ENCODE measurements at regions not wholly inside any gene's neighbourhood (a gene's known extent, or its start where the extent isn't known, plus 50 kb on each side); places are given as distances from the start of the nearest gene placed in this dataset.
"Not testable (repeated sequence)": the region's sequence is repeated elsewhere in the genome, so short reads cannot be mapped to it uniquely, and the experiment has no call there.

GRCh38 chr21:9039520-9040365, 1481.6 kb upstream of the TPTE start:
- FAIRE-seq; H3K14ac ChIP-seq (ENCODE audit: insufficient read length); H2AK5ac ChIP-seq (ENCODE audit: low read depth, low read length); H3K9ac ChIP-seq (replicated peaks in 1 of 4; ENCODE audit: extremely low read depth in 1 of 4, low read depth in 3 of 4, low read length in 3 of 4); H4K91ac ChIP-seq (replicated peaks; ENCODE audit: insufficient read length, low read length); H2BK5ac ChIP-seq (ENCODE audit: low read depth, low read length); H3K23me2 ChIP-seq (ENCODE audit: low read depth, low read length); H4K5ac ChIP-seq (ENCODE audit: insufficient read length, low read depth, low read length); H3K23ac ChIP-seq (ENCODE audit: insufficient read length); H3K36me3 ChIP-seq (ENCODE audit: control insufficient read depth in 2 of 4, insufficient read depth in 4 of 4, low read length in 3 of 4); H2AFZ ChIP-seq (ENCODE audit: low read length); H2BK12ac ChIP-seq (ENCODE audit: low read depth, low read length); POLR2A ChIA-PET (ENCODE audit: partially characterized antibody); H2BK120ac ChIP-seq (replicated peaks; ENCODE audit: low read depth, low read length); H2BK20ac ChIP-seq (ENCODE audit: low read length); H3K4ac ChIP-seq (replicated peaks; ENCODE audit: insufficient read length, low read depth, low read length); H3K18ac ChIP-seq (ENCODE audit: extremely low read depth, low read length); H4K20me1 ChIP-seq (replicated peaks in 1 of 2; ENCODE audit: control insufficient read depth in 1 of 2, insufficient read depth in 2 of 2, low read length in 2 of 2); H3K56ac ChIP-seq (replicated peaks; ENCODE audit: insufficient read length, low read depth, low read length); H3K27ac ChIP-seq (ENCODE audit: low read depth, low read length); H3K4me3 ChIP-seq (ENCODE audit: extremely low read depth in 1 of 4, insufficient read depth in 2 of 4, low read depth in 3 of 4, low read length in 4 of 4); CTCF ChIA-PET (ENCODE audit: partially characterized antibody); H3K79me2 ChIP-seq (ENCODE audit: control insufficient read depth in 1 of 2, insufficient read depth in 2 of 2, low read length in 2 of 2); H3K4me1 ChIP-seq (replicated peaks in 1 of 4; ENCODE audit: control insufficient read depth in 3 of 4, insufficient read depth in 4 of 4, low read length in 3 of 4); H3K4me2 ChIP-seq (ENCODE audit: insufficient read depth in 1 of 2, low read depth in 2 of 2, low read length in 2 of 2); H4K8ac ChIP-seq (ENCODE audit: extremely low read depth, insufficient read depth, low read length); H3K27me3 ChIP-seq (replicated peaks in 1 of 4; ENCODE audit: control insufficient read depth in 3 of 4, extremely low read depth in 1 of 4, insufficient read depth in 3 of 4, low read length in 3 of 4); H3K79me1 ChIP-seq (ENCODE audit: low read depth, low read length); DNase-seq (ENCODE audit: low read depth in 1 of 2, low spot score in 2 of 2); H2BK15ac ChIP-seq (ENCODE audit: low read length): not testable (repeated sequence)
- H3K9me3 ChIP-seq (ENCODE audit: insufficient read depth in 2 of 2, low read depth in 1 of 2, low read length in 1 of 2): peaks cover 6 to 61% of the 10 kb centered on the region in 2 experiments; a peak in 3 of 4 replicates
- 83% methylated on average over 42 of the region's 45 CpGs; no CpG with 5 or more reads in 1 of the 2 experiments for WGBS, 2 experiments (ENCODE audit: extremely low coverage in 1 of 2, insufficient coverage in 1 of 2, insufficient read length in 1 of 2, insufficient replicate concordance in 2 of 2, low coverage in 1 of 2, low lambda C conversion rate in 2 of 2, missing lambda C conversion rate in 1 of 2)

DNA sequence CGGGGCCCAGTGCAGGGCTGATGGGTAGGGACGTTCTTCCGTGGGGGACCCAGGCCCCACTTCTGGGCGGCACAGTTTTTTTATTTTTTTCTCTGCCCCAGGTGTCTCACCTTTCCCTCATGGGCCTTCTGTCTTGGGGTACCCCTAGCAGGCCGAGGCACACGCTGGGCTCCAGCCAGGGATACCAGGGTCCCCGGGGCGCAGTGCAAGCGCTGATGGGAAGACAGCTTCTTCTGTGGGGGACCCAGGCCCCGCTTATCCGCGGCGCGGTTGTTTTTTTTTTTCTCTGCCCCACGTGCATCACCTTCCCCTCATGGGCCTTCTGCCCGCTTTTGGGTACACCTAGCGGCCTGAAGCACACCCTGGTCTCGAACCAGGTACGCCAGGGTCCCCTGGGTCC, 1481.0 kb upstream of the TPTE start:
- H3K4me2 ChIP-seq (ENCODE audit: insufficient read depth in 1 of 2, low read depth in 2 of 2, low read length in 2 of 2); H3K4me3 ChIP-seq (ENCODE audit: extremely low read depth in 1 of 4, insufficient read depth in 2 of 4, low read depth in 3 of 4, low read length in 4 of 4); H2BK20ac ChIP-seq (ENCODE audit: low read length); H3K79me2 ChIP-seq (ENCODE audit: control insufficient read depth in 1 of 2, insufficient read depth in 2 of 2, low read length in 2 of 2); H2BK12ac ChIP-seq (ENCODE audit: low read depth, low read length); H3K23ac ChIP-seq (ENCODE audit: insufficient read length); H2BK15ac ChIP-seq (ENCODE audit: low read length); H3K79me1 ChIP-seq (ENCODE audit: low read depth, low read length); POLR2A ChIA-PET (ENCODE audit: partially characterized antibody); H2AFZ ChIP-seq (ENCODE audit: low read length); H4K20me1 ChIP-seq (replicated peaks in 1 of 2; ENCODE audit: control insufficient read depth in 1 of 2, insufficient read depth in 2 of 2, low read length in 2 of 2); H3K4ac ChIP-seq (replicated peaks; ENCODE audit: insufficient read length, low read depth, low read length); FAIRE-seq; H3K23me2 ChIP-seq (ENCODE audit: low read depth, low read length); H2BK120ac ChIP-seq (replicated peaks; ENCODE audit: low read depth, low read length); H3K9ac ChIP-seq (replicated peaks in 1 of 4; ENCODE audit: extremely low read depth in 1 of 4, low read depth in 3 of 4, low read length in 3 of 4); H3K56ac ChIP-seq (replicated peaks; ENCODE audit: insufficient read length, low read depth, low read length); H3K14ac ChIP-seq (ENCODE audit: insufficient read length); H3K36me3 ChIP-seq (ENCODE audit: control insufficient read depth in 2 of 4, insufficient read depth in 4 of 4, low read length in 3 of 4); H2BK5ac ChIP-seq (ENCODE audit: low read depth, low read length); H4K5ac ChIP-seq (ENCODE audit: insufficient read length, low read depth, low read length); DNase-seq (ENCODE audit: low read depth in 1 of 2, low spot score in 2 of 2); H3K18ac ChIP-seq (ENCODE audit: extremely low read depth, low read length); H3K4me1 ChIP-seq (replicated peaks in 1 of 4; ENCODE audit: control insufficient read depth in 3 of 4, insufficient read depth in 4 of 4, low read length in 3 of 4); H3K27me3 ChIP-seq (replicated peaks in 1 of 4; ENCODE audit: control insufficient read depth in 3 of 4, extremely low read depth in 1 of 4, insufficient read depth in 3 of 4, low read length in 3 of 4); CTCF ChIA-PET (ENCODE audit: partially characterized antibody); H4K8ac ChIP-seq (ENCODE audit: extremely low read depth, insufficient read depth, low read length); H4K91ac ChIP-seq (replicated peaks; ENCODE audit: insufficient read length, low read length); H2AK5ac ChIP-seq (ENCODE audit: low read depth, low read length); H3K27ac ChIP-seq (ENCODE audit: low read depth, low read length): not testable (repeated sequence)
- H3K9me3 ChIP-seq (ENCODE audit: insufficient read depth in 2 of 2, low read depth in 1 of 2, low read length in 1 of 2): peaks cover 6 to 56% of the 10 kb centered on the region in 2 experiments; a peak in 2 of 4 replicates
- WGBS, 2 experiments (ENCODE audit: extremely low coverage in 1 of 2, insufficient coverage in 1 of 2, insufficient read length in 1 of 2, insufficient replicate concordance in 2 of 2, low coverage in 1 of 2, low lambda C conversion rate in 2 of 2, missing lambda C conversion rate in 1 of 2): 96% methylated on average over 17 of the region's 19 CpGs; no CpG with 5 or more reads in 1 of the 2 experiments

Measured in H1 (cell line).